ENCODE measurements at regions not wholly inside any gene's neighbourhood (a gene's known extent, or its start where the extent isn't known, plus 50 kb on each side); places are given as distances from the start of the nearest gene placed in this dataset.

DNA sequence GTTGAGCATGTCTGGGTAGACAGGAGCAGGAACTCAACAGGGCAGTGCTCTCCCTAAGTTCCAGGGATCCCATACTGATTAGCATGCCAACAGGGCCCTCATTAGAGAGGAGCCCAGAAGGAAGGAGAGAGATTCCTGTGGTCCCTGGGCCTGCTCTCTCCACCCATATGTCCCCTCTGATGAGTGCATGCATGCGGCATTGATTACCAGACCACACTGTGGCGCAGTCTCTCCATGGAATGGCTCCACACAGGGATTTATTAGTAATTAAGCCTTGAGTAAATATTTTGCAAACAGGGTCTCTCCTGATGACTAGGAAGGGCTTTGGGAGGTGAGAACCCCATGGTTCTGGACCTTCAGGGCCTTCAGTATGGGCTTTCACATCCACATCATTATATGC is 60.0 kb upstream of the ST8SIA2 start:
- TF ChIP-seq RFX5 (IDR thresholded peaks at IDR 0.05; ENCODE audit: low read depth, low read length), result no peak
- no peak for TF ChIP-seq POLR2A (IDR thresholded peaks at IDR 0.05; ENCODE audit: low read depth, low read length)
- TF ChIP-seq BHLHE40 (IDR thresholded peaks at IDR 0.05; ENCODE audit: low read depth, low read length), result no peak

Measured in IMR-90 (cell line).